D341Med (cell line): ENCODE measurements at regions not wholly inside any gene's neighbourhood (a gene's known extent, or its start where the extent isn't known, plus 50 kb on each side); places are given as distances from the start of the nearest gene placed in this dataset.

Experiments used
- DNase-seq: peaks from one replicate; pipeline ENCODE4 v3.0.0; 2012; ENCODE audit warnings: low spot score

DNA sequence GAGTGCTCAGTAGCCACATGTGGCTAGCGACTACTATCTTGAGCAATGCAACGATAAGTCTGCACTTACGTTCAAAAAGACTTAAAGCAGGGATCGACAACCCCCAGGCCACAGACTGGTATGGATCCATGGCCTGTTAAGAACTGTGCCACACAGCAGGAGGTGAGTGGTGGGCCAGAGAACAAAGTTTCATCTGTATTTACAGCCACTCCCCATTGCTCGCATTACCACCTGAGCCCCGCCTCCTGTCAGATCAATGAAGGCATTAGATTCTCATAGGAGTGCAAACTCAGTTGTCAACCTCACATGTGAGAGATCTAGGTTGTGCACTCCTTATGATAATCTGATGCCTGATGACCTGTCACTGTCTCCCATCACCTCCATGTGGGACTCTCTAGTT, 103.6 kb upstream of the ZRANB2 start:
- no peak for DNase-seq

DNA sequence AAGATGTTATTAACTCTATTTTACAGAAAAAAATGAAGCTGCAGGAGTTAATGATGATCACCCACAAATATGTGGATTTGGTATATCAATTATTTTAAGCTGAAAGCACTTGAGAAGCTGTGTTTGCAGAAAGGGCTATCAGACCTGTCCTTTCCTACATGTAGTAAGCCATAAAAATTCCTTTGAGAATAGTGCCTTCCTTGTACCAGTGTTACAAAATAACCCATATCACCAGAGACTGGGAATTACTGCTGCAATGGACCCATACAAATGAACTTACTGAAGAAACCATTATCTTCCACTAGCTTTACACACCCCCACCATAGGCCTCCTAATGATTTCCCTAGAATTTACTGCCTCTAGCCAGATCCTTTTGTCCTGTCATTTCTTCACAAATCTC, 99.2 kb upstream of the ZRANB2 start:
- DNase-seq, result no peak

GRCh38 chr1:71170925-71171324, 90.1 kb upstream of the ZRANB2 start:
- no peak for DNase-seq

GRCh38 chr1:71167505-71167904, 86.7 kb upstream of the ZRANB2 start:
- no peak for DNase-seq

- DNase-seq, result no peak
Observed at GRCh38 chr1:71166178-71167173, 85.6 kb upstream of the ZRANB2 start.

- no peak for DNase-seq
Observed at GRCh38 chr1:71157715-71158114, 76.9 kb upstream of the ZRANB2 start.

GRCh38 chr1:71157151-71157550, 76.3 kb upstream of the ZRANB2 start:
- DNase-seq, result no peak

DNA sequence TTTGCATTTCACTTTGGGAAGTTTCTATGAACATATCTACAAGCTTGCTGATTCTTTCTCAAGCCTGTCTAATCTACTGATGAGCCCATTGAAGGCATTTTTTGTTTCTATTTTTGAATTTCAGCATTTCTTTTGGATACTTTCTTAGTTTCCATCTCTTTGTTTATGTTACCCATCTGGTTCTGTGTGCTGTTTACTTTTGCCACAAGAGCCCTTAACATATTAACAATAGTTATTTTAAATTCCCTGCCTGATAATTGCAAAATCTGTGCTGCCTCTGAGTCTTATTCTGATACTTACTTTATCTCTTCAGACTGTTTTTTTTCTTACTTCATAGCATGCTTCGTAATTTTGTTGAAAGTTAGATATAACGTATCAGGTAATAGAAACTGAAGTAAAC, 75.8 kb upstream of the ZRANB2 start:
- DNase-seq, result no peak

DNA sequence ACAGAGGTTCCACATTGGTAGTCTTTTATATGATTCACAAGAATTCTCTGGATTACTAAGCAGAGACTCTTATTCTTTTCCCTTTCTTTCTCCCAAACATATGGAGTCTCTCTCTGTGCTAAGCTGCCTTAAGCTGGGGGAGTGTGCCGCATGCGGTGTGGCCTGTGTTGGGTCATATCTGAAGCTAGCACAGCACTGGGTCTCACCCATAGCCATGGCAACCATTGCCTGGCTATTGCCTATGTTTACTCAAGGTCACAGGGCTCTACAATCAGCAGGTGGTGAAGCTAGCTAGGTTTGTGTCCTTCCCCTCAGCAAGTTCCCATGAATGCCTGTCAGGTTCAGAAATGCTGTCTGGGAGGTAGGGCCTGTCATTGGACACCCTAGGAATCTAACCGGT, 73.6 kb upstream of the ZRANB2 start:
- no peak for DNase-seq

DNA sequence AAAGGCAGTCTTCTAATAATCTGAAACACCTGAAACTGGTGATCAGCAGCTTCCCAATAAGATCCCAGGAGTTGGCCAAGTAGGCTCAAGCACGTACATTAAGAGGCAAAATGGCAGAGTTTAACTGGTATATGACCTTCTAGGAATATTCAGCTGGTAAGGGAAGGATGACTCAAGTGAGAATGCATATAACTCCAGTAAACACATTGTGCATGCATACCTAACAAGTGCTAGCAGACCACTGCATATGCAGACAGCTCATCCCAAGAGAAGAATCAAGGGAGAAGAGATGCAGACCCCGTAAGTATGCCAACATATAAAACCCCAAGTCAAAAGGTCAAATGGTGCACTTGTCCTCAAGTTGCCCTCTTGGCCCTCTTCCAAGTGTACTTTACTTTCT, 73.0 kb upstream of the ZRANB2 start:
- DNase-seq, result no peak

GRCh38 chr1:71147637-71148360, 67.0 kb upstream of the ZRANB2 start:
- no peak for DNase-seq

- no peak for DNase-seq
Observed at GRCh38 chr1:71135571-71135970, 54.7 kb upstream of the ZRANB2 start.
